GM12878 (cell line): ENCODE measurements at regions not wholly inside any gene's neighbourhood (a gene's known extent, or its start where the extent isn't known, plus 50 kb on each side); places are given as distances from the start of the nearest gene placed in this dataset.

Experiments used
- ATAC-seq: fragments of 200-7000 bp; cut with Tn5 transposase; 3 replicates; pipeline ENCODE4 v1.9.1; 2020; ENCODE audit warnings: mild to moderate bottlenecking, moderate library complexity
- BruUV-seq: library from RNA; stranded (reverse); fragments of 400-500 nt; replicated peaks from 2 replicates; lab custom pipeline; 2021; lab: Mats Ljungman, UMichigan
- CTCF ChIA-PET: fragments of 300-600 bp; sonication (Branson Sonifier 250); formaldehyde crosslinking; extraction: SDS; loops from one replicate; lab custom pipeline; 2021; ENCODE audit warnings: inconsistent platforms; lab: Yijun Ruan, JAX
- POLR2A ChIA-PET: fragments of 350-600 bp; formaldehyde crosslinking; extraction: SDS; loops from one replicate; lab custom pipeline; 2021; ENCODE audit warnings: inconsistent platforms; lab: Charles Lee
- RAD21 ChIA-PET: fragments of 300-600 bp; sonication (Branson Sonifier 250); formaldehyde crosslinking; loops from one replicate; lab custom pipeline; 2023; ENCODE audit warnings: antibody characterized with exemption; ENCODE audit not compliant: unreplicated experiment; lab: Charles Lee
- SMC1A ChIA-PET: fragments of 300-600 bp; sonication (Branson Sonifier 250); formaldehyde crosslinking; loops from one replicate; lab custom pipeline; 2023; ENCODE audit not compliant: unreplicated experiment, uncharacterized antibody; lab: Charles Lee
- DNase-seq: peaks from one replicate; pipeline ENCODE4 v3.0.0-alpha.2; 2011; ENCODE audit warnings: low read depth, low spot score
- FAIRE-seq: peaks from 3 replicates; lab custom pipeline; 2011; peaks lifted over from hg19 to GRCh38; lab: Jason Lieb, UNC
- H2AFZ ChIP-seq: 2 replicates; pipeline ENCODE4 v1.6.0; 2011; ENCODE audit warnings: low read depth, low read length, control low read depth; ENCODE audit not compliant: control insufficient read depth
- H3K27ac ChIP-seq: 2 replicates; pipeline ENCODE4 v1.5.1; 2011; ENCODE audit warnings: control low read depth; ENCODE audit not compliant: control insufficient read depth, insufficient read depth
- H3K27me3 ChIP-seq, 2 experiments: replicated peaks in 1 of 2; 2 replicates each; pipeline versions ENCODE4 v1.6.0 to v1.6.1; 2011; ENCODE audit warnings: low read length in 1 of 2; ENCODE audit not compliant: control insufficient read depth in 2 of 2, insufficient read depth in 2 of 2
- H3K36me3 ChIP-seq, 2 experiments: 2 replicates each; pipeline ENCODE4 v1.5.1; 2011; ENCODE audit warnings: low read length in 1 of 2; ENCODE audit not compliant: control insufficient read depth in 2 of 2, insufficient read depth in 2 of 2
- H3K4me1 ChIP-seq: 2 replicates; pipeline ENCODE4 v1.6.1; 2011; ENCODE audit warnings: mild to moderate bottlenecking, low read length, moderate library complexity, mixed read lengths; ENCODE audit not compliant: control insufficient read depth, insufficient read depth
- H3K4me2 ChIP-seq: 2 replicates; pipeline ENCODE4 v1.6.0; 2011; ENCODE audit warnings: control low read depth; ENCODE audit not compliant: control insufficient read depth, insufficient read depth
- H3K4me3 ChIP-seq: fragments of 200-600 bp; sonication (generic); 2 replicates; pipeline ENCODE4 v1.5.1; 2016
- H3K79me2 ChIP-seq: 2 replicates; pipeline ENCODE4 v1.6.0; 2011; ENCODE audit warnings: low read length; ENCODE audit not compliant: control insufficient read depth, insufficient read depth
- H3K9ac ChIP-seq: 2 replicates; pipeline ENCODE4 v1.8.0; 2011; ENCODE audit warnings: low read length, control low read depth, mixed read lengths; ENCODE audit not compliant: control insufficient read depth, insufficient read depth
- H3K9me3 ChIP-seq: replicated peaks from 3 replicates; pipeline ENCODE4 v1.5.1; 2011; ENCODE audit warnings: mild to moderate bottlenecking, low read length; ENCODE audit not compliant: control insufficient read depth, insufficient read depth
- H4K20me1 ChIP-seq: 2 replicates; pipeline ENCODE4 v1.6.0; 2011; ENCODE audit not compliant: control insufficient read depth, insufficient read depth
- ETV6 ChIP-seq, 2 experiments: fragments of 450-650 bp in 1 of 2; IDR thresholded peaks in 1 of 2; conservative IDR thresholded peaks in 1 of 2; 2 replicates each; pipeline ENCODE4 v1.6.1; 2014; ENCODE audit warnings: antibody characterized with exemption in 1 of 2, borderline replicate concordance in 1 of 2, low read depth in 1 of 2, mild to moderate bottlenecking in 1 of 2, moderate library complexity in 1 of 2
- IKZF2 ChIP-seq, 2 experiments: fragments of 450-650 bp; IDR thresholded peaks; 2 replicates each; pipeline ENCODE4 v1.6.1; 2017; ENCODE audit warnings: mild to moderate bottlenecking in 2 of 2, moderate library complexity in 2 of 2
- IRF4 ChIP-seq: IDR thresholded peaks from 2 replicates; pipeline ENCODE4 v1.6.1; 2011; ENCODE audit warnings: low read depth, low read length
- LARP7 ChIP-seq: fragments of 450-650 bp; IDR thresholded peaks from 2 replicates; pipeline ENCODE4 v1.6.1; 2017; ENCODE audit warnings: mild to moderate bottlenecking
- MYC ChIP-seq: IDR thresholded peaks from 2 replicates; pipeline ENCODE4 v1.6.1; 2011; ENCODE audit warnings: mild to moderate bottlenecking, low read length, moderate library complexity, inconsistent platforms; ENCODE audit not compliant: insufficient read depth, insufficient replicate concordance, insufficient read length, severe bottlenecking
- RB1 ChIP-seq: fragments of 450-650 bp; formaldehyde crosslinking; IDR thresholded peaks from 2 replicates; pipeline ENCODE4 v1.6.1; 2017; ENCODE audit warnings: mild to moderate bottlenecking, borderline replicate concordance
- RCOR1 ChIP-seq: conservative IDR thresholded peaks from 2 replicates; pipeline ENCODE4 v1.6.1; 2012; ENCODE audit warnings: low read depth, low read length, improper control_type of control experiment
- RFX5 ChIP-seq: IDR thresholded peaks from 2 replicates; pipeline ENCODE4 v1.6.1; 2011; ENCODE audit warnings: low read depth, low read length, improper control_type of control experiment
- SUZ12 ChIP-seq: fragments of 200-600 bp; sonication (generic); IDR thresholded peaks from one replicate; pipeline ENCODE4 v1.6.1; 2018; ENCODE audit warnings: antibody characterized with exemption, mild to moderate bottlenecking; ENCODE audit not compliant: unreplicated experiment
- ZBED1 ChIP-seq: IDR thresholded peaks from 2 replicates; pipeline ENCODE4 v1.6.1; 2016; ENCODE audit warnings: borderline replicate concordance
- WGBS: methylation state at CpG from one replicate; pipeline ENCODE4 v1.1.6; 2016; ENCODE audit warnings: low lambda C conversion rate; ENCODE audit not compliant: insufficient replicate concordance, insufficient coverage; ENCODE audit errors: missing lambda C conversion rate; 5-methylcytosine and 5-hydroxymethylcytosine counted together
- in situ Hi-C: fragments of 300-500 bp; cut with MboI; formaldehyde crosslinking; loops from 9 replicates; pipeline ENCODE4 v1.14.3; 2018; ENCODE audit warnings: mixed read lengths
- intact Hi-C: fragments of 100-400 bp; cut with micrococcal nuclease; formaldehyde crosslinking; loops from one replicate; pipeline ENCODE4 v1.14.2; 2022; ENCODE audit not compliant: unreplicated experiment
- TF ChIP-seq, protein P1 (sequence below): IDR thresholded peaks from 2 replicates; pipeline ENCODE4 v1.6.1; 2011; ENCODE audit warnings: low read depth, low read length, improper control_type of control experiment, borderline replicate concordance
- TF ChIP-seq, protein P2 (sequence below): fragments of 450-650 bp; IDR thresholded peaks from 2 replicates; pipeline ENCODE4 v1.6.1; 2018; ENCODE audit warnings: borderline replicate concordance, mild to moderate bottlenecking; ENCODE audit not compliant: partially characterized antibody

DNA sequence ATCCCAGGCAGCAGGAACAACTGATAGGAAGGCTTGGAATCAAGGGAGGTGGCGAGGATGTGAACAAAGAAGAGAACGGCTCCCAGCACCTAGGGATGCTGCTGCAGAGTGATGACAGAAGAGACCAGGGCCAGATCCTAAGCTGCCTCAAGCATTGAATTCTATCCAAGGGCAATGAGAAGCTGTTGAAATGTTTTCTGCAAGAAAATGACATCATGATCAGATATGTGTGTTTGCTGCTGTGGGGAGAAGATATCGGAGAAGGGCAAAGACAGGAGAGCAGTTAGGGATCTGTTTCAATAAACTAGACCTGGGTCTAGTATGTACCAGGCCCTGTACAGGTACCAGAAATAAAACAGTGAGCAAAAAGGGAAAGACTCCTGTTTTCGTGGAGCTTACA, 194.7 kb upstream of the RAB4A start (continued):
- TF ChIP-seq RFX5 (no peak), RB1 (no peak), IRF4 (no peak)
- TF ChIP-seq, protein P1, sequence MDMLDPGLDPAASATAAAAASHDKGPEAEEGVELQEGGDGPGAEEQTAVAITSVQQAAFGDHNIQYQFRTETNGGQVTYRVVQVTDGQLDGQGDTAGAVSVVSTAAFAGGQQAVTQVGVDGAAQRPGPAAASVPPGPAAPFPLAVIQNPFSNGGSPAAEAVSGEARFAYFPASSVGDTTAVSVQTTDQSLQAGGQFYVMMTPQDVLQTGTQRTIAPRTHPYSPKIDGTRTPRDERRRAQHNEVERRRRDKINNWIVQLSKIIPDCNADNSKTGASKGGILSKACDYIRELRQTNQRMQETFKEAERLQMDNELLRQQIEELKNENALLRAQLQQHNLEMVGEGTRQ = no peak
- TF ChIP-seq, all 136 proteins: peak for 0

DNA sequence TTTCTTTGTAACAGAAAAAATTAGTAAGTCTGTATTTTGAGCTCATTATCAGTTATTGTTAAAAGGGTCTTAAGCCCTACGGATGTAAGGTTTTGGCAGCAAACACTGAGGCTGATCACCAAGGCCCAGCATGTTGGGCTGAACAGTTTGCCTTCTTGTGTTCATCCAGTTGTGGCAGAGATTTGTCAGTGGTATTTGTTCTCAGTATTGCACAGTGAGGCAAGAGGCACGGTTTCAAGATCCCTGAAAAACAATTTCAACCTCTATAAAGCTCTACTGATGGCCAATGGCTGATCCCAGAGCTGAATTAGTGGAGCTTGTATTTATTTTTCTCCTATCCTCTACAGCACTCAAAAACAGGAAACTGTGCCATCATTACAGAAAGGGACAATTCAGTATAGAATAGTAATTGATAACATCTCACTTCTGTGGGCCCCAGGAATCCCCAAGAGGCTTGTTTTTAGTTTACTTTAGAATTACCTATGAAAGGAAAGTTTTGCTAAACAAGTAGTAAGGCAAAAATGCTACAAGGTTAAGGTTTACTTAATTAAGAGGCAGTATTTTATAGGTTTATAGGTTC, 191.8 kb upstream of the RAB4A start:
- POLR2A ChIA-PET = no interaction called here
- no TSS peak for BruUV-seq
- H4K20me1 ChIP-seq = no peaks in the 10 kb centered on the region
- DNase-seq (no peak), ATAC-seq (no peak), FAIRE-seq (no peak)
- no peaks in the 10 kb centered on the region for H3K4me1 ChIP-seq
- no peaks in the 10 kb centered on the region for H3K79me2 ChIP-seq
- TF ChIP-seq ETV6 (conservative IDR thresholded peaks at IDR 0.05 in 1 of 2, IDR thresholded peaks at IDR 0.05 in 1 of 2; ENCODE audit: borderline replicate concordance in 1 of 2, low read depth in 1 of 2) = no peak
- TF ChIP-seq ZBED1 = no peak
- TF ChIP-seq SUZ12 = no peak
- no peak for TF ChIP-seq LARP7
- TF ChIP-seq, protein P2, sequence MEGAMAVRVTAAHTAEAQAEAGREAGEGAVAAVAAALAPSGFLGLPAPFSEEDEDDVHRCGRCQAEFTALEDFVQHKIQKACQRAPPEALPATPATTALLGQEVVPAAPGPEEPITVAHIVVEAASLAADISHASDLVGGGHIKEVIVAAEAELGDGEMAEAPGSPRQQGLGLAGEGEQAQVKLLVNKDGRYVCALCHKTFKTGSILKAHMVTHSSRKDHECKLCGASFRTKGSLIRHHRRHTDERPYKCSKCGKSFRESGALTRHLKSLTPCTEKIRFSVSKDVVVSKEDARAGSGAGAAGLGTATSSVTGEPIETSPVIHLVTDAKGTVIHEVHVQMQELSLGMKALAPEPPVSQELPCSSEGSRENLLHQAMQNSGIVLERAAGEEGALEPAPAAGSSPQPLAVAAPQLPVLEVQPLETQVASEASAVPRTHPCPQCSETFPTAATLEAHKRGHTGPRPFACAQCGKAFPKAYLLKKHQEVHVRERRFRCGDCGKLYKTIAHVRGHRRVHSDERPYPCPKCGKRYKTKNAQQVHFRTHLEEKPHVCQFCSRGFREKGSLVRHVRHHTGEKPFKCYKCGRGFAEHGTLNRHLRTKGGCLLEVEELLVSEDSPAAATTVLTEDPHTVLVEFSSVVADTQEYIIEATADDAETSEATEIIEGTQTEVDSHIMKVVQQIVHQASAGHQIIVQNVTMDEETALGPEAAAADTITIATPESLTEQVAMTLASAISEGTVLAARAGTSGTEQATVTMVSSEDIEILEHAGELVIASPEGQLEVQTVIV = no peak
- no peak for TF ChIP-seq MYC
- TF ChIP-seq IKZF2 (IDR thresholded peaks at IDR 0.05) = no peak
- TF ChIP-seq RCOR1 = no peak
- no peak for TF ChIP-seq IRF4
- no peak overlapping the region for H3K27ac ChIP-seq
- no peaks in the 10 kb centered on the region for H3K36me3 ChIP-seq
- 0% methylated on average over 2 of the region's 2 CpGs for WGBS
- SMC1A ChIA-PET = no interaction called here
- no peak overlapping the region for H3K4me2 ChIP-seq
- peaks cover 0 to 4% of the 10 kb centered on the region in 2 experiments; a peak in 2 of 4 replicates for H3K27me3 ChIP-seq
- intact Hi-C loops = no loop called here
- H2AFZ ChIP-seq = no peak overlapping the region
- RAD21 ChIA-PET = no interaction called here
- no peak overlapping the region for H3K4me3 ChIP-seq
- CTCF ChIA-PET = no interaction called here
- H3K9me3 ChIP-seq = no peaks in the 10 kb centered on the region; the same call in 2 of the 3 replicates
- H3K9ac ChIP-seq = no peak overlapping the region
- in situ Hi-C loops = no loop called here
